ENCODE measurements at regions not wholly inside any gene's neighbourhood (a gene's known extent, or its start where the extent isn't known, plus 50 kb on each side); places are given as distances from the start of the nearest gene placed in this dataset.

GRCh38 chr6:158919865-158920264, 80.1 kb downstream of the RSPH3 start:
- no peak for TF ChIP-seq CTCF (conservative IDR thresholded peaks at IDR 0.05; ENCODE audit: low read length)
- no peak for TF ChIP-seq EZH2phosphoT487 (IDR thresholded peaks at IDR 0.05; ENCODE audit: borderline replicate concordance)
